ENCODE measurements at regions not wholly inside any gene's neighbourhood (a gene's known extent, or its start where the extent isn't known, plus 50 kb on each side); places are given as distances from the start of the nearest gene placed in this dataset.

DNA sequence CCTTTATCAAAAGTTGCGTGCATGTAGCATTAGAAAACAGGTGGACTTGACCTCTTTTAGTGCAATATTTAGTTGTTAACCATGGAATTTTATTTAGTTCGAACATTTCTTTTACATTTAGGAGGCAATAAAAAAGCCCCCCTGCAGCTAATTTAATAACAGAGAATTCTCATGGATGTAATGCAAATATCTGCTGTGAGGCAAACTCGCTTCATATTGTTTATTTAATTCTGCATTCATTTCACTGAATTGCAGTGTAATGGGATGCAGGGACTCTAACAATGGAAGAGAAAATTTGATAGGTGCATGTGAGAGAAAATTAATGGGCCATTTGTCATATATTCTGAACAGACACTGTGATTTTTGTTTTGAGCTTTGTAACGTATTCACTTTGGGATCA lies 205.1 kb upstream of the CHD1 start:
- H3K9ac ChIP-seq (ENCODE audit: low read length): no peak overlapping the region
- H3K4me3 ChIP-seq (ENCODE audit: low read length): no peak overlapping the region
- H3K27me3 ChIP-seq (ENCODE audit: control insufficient read depth, insufficient read depth, low read length): no peaks in the 10 kb centered on the region
- H3K27ac ChIP-seq (ENCODE audit: low read depth, low read length): no peak overlapping the region
- no peaks in the 10 kb centered on the region for H3K4me1 ChIP-seq (ENCODE audit: control insufficient read depth, insufficient read depth, low read length)
- no peaks in the 10 kb centered on the region for H3K36me3 ChIP-seq (ENCODE audit: control insufficient read depth, insufficient read depth, low read length)

DNA sequence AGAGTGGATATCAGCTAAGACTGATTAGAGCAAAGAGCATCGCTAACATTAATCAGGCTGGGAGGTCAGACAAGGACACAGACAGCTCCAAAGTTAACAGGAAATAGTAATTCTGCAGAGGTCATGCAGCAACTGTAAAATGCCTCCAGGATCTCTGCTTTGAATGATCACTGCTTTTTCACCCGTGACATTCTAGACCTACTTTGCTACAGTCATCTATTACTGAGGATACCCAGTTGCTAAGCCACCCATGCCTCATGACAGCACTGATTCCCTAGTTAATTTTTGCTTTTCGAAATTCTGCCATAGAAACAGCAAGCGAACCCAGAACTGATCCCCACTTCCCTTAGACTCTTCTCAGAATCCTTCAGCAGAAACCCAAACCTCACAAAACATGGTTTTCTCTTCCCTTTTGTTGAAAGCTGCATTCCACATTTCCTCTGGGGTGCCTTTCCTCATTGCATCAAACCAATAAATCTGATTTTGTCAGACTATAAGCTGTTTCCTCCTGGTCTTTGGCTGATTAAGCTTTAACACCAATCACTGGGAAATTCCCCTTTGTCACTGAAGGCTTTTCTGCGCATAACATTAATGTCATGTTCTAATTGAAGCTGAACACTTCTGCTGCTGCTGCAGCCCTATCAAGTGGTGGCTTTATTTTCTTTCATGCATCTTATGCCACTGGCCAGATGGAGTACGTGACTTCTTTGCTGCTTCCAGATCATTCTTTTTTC lies 201.1 kb upstream of the CHD1 start:
- H3K9ac ChIP-seq (ENCODE audit: low read length): no peak overlapping the region
- H3K27ac ChIP-seq (ENCODE audit: low read depth, low read length): no peak overlapping the region
- H3K36me3 ChIP-seq (ENCODE audit: control insufficient read depth, insufficient read depth, low read length): no peaks in the 10 kb centered on the region
- no peaks in the 10 kb centered on the region for H3K4me1 ChIP-seq (ENCODE audit: control insufficient read depth, insufficient read depth, low read length)
- H3K4me3 ChIP-seq (ENCODE audit: low read length): no peak overlapping the region
- no peaks in the 10 kb centered on the region for H3K27me3 ChIP-seq (ENCODE audit: control insufficient read depth, insufficient read depth, low read length)

DNA sequence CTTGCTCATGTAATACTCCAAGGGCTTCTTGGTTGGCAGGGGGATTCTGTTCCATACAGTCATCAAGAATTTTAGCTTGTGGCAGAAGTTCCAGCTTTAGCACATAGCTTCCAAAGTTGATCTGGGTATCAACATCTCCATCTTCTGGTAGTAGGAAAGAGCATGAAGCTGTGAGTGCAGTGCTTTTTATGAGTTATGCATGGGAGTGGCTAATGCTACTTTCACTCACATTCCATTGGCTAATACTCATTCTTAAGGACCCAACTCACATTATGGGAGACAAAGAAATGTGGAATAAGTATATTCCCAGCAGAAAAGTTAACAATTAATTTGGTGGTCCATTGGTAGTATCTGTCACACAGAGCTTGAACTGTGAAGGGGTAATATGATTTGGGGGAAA lies 194.2 kb upstream of the CHD1 start:
- Histone ChIP-seq H3K27me3 (ENCODE audit: control insufficient read depth, insufficient read depth, low read length) (no peaks in the 10 kb centered on the region), H3K36me3 (ENCODE audit: control insufficient read depth, insufficient read depth, low read length) (no peaks in the 10 kb centered on the region), H3K27ac (ENCODE audit: low read depth, low read length) (no peak overlapping the region)

DNA sequence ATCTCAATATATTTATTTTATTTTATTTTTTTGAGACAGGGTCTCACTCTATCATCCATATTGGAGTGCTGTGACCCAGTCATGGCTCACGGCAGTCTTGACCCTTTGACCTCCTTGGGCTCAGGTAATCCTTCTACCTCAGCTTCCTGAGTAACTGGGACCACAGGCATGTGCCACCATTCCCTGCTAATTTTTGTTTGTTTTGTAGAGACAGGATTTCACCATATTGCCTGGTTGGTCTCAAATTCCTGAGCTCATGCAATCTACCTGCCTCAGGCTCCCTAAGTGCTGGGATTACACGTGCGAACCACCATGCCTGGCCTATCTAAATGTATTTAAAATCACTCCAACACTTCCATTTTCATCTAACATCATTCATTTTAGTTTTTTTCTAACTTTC lies 190.5 kb upstream of the CHD1 start:
- no peaks in the 10 kb centered on the region for H3K27me3 ChIP-seq (ENCODE audit: control insufficient read depth, insufficient read depth, low read length)
- H3K4me1 ChIP-seq (ENCODE audit: control insufficient read depth, insufficient read depth, low read length): no peaks in the 10 kb centered on the region
- no peaks in the 10 kb centered on the region for H3K36me3 ChIP-seq (ENCODE audit: control insufficient read depth, insufficient read depth, low read length)
- no peak overlapping the region for H3K27ac ChIP-seq (ENCODE audit: low read depth, low read length)
- no peak overlapping the region for H3K9ac ChIP-seq (ENCODE audit: low read length)
- no peak overlapping the region for H3K4me3 ChIP-seq (ENCODE audit: low read length)

More for the DNA sequence above, 194.2 kb upstream of the CHD1 start:
- no peak overlapping the region for H3K9ac ChIP-seq (ENCODE audit: low read length)
- H3K4me1 ChIP-seq (ENCODE audit: control insufficient read depth, insufficient read depth, low read length): no peaks in the 10 kb centered on the region
- H3K4me3 ChIP-seq (ENCODE audit: low read length): no peak overlapping the region

DNA sequence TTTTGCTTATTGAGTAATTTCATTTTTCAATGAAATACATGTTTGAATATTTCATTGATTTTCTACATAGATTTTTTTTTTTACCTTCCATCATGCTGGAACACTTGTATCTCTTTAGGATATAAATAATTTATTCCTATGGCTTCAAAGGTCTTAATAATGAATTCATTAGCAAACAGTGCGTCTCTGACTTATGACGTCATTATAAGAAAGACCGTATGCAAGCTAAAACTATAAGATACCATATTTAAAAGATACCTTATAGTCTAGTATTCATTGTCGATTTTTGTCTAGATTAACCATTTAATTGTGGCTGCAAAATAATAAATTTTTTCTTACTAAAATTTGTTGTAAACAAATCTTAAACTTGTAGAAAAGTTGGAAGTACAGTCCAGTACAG lies 187.7 kb upstream of the CHD1 start:
- H3K4me1 ChIP-seq (ENCODE audit: control insufficient read depth, insufficient read depth, low read length): no peaks in the 10 kb centered on the region
- H3K36me3 ChIP-seq (ENCODE audit: control insufficient read depth, insufficient read depth, low read length): no peaks in the 10 kb centered on the region
- no peak overlapping the region for H3K4me3 ChIP-seq (ENCODE audit: low read length)
- no peak overlapping the region for H3K9ac ChIP-seq (ENCODE audit: low read length)
- no peaks in the 10 kb centered on the region for H3K27me3 ChIP-seq (ENCODE audit: control insufficient read depth, insufficient read depth, low read length)
- H3K27ac ChIP-seq (ENCODE audit: low read depth, low read length): no peak overlapping the region

DNA sequence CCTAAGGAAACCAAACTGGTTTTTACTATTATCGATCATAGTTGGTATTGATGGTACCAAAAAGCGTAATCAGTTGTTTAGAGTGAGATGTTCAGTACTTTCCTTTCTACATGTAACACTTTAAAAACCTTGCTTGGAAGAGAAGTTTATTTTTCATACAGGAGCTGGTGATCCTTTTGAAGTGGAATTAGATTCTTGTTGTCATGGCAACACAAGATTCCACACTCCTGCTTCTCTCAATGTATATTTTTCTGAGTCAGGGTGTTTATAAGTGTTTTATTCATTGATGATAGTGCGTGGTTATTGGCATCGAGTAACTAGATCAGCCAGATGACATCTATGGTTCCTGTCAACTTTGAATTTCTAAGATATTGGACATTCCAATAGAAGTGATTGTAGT lies 181.1 kb upstream of the CHD1 start:
- Histone ChIP-seq H3K36me3 (ENCODE audit: control insufficient read depth, insufficient read depth, low read length) (no peaks in the 10 kb centered on the region), H3K27me3 (ENCODE audit: control insufficient read depth, insufficient read depth, low read length) (no peaks in the 10 kb centered on the region), H3K4me3 (ENCODE audit: low read length) (no peak overlapping the region), H3K27ac (ENCODE audit: low read depth, low read length) (no peak overlapping the region), H3K4me1 (ENCODE audit: control insufficient read depth, insufficient read depth, low read length) (no peaks in the 10 kb centered on the region), H3K9ac (ENCODE audit: low read length) (no peak overlapping the region)

DNA sequence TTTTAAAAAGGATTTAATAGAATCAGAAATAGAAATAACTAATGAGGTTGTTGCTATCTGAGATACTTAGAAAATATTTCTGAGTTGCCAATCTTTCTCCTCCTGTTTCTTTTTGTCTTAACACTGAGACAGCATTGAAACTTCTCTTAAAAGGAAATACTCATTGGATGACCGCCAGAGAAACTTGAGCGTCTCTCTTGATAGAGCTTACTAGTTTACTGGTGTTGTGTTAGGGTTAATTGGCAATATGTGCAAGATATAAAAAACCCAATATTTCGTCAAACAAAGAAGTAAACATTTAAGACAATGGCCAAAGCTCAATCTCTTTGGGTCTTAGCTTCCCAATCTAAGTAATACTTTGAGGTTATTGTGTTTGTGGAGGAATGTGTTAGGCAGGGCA lies 176.4 kb upstream of the CHD1 start:
- Histone ChIP-seq H3K27ac (ENCODE audit: low read depth, low read length) (no peak overlapping the region), H3K27me3 (ENCODE audit: control insufficient read depth, insufficient read depth, low read length) (no peaks in the 10 kb centered on the region), H3K9ac (ENCODE audit: low read length) (no peak overlapping the region), H3K4me3 (ENCODE audit: low read length) (no peak overlapping the region), H3K4me1 (ENCODE audit: control insufficient read depth, insufficient read depth, low read length) (no peaks in the 10 kb centered on the region), H3K36me3 (ENCODE audit: control insufficient read depth, insufficient read depth, low read length) (no peaks in the 10 kb centered on the region)

DNA sequence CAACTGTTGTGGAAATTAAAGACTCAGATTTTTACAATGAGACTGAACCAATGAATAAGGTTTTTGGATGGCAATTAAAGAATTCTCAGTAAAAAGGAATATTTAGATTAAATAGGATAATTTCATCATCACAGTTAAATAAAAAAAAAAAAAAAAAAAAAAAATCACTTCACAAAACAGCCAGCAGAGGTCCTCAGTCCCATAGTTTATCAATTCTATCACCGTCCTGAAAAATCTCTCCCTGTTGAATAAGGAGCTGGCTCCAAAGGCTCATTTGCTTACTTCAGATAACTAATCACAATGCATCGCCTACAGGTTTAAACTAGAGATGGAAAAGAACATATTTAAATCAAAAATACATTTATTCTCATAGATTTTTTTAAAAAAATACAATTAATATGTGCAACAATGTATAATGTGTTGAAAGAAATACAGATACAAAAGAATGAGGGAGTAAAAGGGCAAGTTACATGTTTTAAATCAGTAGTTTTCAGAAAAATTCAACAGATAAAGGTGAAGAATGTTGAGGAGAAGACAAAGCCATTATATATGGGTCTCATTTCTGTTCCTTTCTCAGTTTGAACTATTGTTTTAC lies 175.8 kb upstream of the CHD1 start:
- Histone ChIP-seq H3K27ac (ENCODE audit: low read depth, low read length) (no peak overlapping the region), H3K36me3 (ENCODE audit: control insufficient read depth, insufficient read depth, low read length) (no peaks in the 10 kb centered on the region), H3K27me3 (ENCODE audit: control insufficient read depth, insufficient read depth, low read length) (no peaks in the 10 kb centered on the region), H3K4me3 (ENCODE audit: low read length) (no peak overlapping the region), H3K9ac (ENCODE audit: low read length) (no peak overlapping the region), H3K4me1 (ENCODE audit: control insufficient read depth, insufficient read depth, low read length) (no peaks in the 10 kb centered on the region)

DNA sequence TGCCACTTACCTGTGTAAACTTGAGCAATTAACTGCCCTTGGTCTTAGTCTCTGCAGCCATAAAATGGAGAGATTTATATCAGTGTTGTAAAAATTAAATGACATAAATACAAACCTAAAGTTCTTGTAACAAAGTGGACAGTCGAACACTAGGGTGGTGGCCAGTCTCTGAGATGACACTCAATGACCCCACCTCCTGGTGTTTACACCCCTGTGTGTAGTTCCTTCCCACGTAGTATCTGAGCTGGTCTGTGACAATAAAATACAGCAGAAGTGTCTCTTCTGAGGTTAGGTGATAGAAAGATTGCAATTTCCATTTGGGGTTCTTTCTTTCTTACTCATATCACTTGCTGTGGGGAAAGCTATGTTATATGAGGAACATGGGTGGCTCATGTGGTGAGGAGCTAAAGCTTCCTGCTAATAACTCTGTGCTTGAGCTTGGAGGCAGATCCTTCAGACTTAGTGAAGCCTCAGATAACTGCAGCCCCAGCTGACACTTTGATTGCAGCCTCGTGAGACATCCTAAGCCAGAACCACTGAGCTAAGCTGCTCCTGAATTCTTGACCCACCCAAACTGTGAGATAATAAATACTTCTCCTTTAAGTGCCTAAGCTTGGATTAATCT lies 173.4 kb upstream of the CHD1 start:
- Histone ChIP-seq H3K4me3 (ENCODE audit: low read length) (no peak overlapping the region), H3K36me3 (ENCODE audit: control insufficient read depth, insufficient read depth, low read length) (no peaks in the 10 kb centered on the region), H3K4me1 (ENCODE audit: control insufficient read depth, insufficient read depth, low read length) (no peaks in the 10 kb centered on the region), H3K27ac (ENCODE audit: low read depth, low read length) (no peak overlapping the region), H3K27me3 (ENCODE audit: control insufficient read depth, insufficient read depth, low read length) (no peaks in the 10 kb centered on the region), H3K9ac (ENCODE audit: low read length) (no peak overlapping the region)

DNA sequence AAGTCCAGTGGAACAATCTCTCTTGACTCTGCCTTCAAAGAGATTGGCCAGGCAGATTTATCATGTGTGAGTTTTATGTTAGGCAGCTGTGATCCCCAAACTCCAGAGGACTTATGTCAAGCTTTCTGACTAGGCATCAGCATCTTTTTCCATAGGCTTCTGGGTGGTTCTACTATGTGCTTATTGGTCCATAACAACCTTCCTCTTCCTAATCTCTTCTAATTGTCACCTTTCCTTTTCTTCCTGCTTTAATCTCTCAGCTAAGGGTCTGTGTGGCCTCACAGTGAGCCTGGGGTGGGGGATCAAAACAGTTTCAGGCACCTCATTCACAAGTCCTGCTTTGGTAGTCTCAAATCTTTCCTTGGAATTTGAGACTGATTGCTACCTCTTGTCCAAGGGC lies 170.9 kb upstream of the CHD1 start:
- no peak overlapping the region for H3K27ac ChIP-seq (ENCODE audit: low read depth, low read length)
- no peaks in the 10 kb centered on the region for H3K27me3 ChIP-seq (ENCODE audit: control insufficient read depth, insufficient read depth, low read length)
- H3K36me3 ChIP-seq (ENCODE audit: control insufficient read depth, insufficient read depth, low read length): no peaks in the 10 kb centered on the region
- no peak overlapping the region for H3K9ac ChIP-seq (ENCODE audit: low read length)
- H3K4me1 ChIP-seq (ENCODE audit: control insufficient read depth, insufficient read depth, low read length): no peaks in the 10 kb centered on the region
- no peak overlapping the region for H3K4me3 ChIP-seq (ENCODE audit: low read length)

DNA sequence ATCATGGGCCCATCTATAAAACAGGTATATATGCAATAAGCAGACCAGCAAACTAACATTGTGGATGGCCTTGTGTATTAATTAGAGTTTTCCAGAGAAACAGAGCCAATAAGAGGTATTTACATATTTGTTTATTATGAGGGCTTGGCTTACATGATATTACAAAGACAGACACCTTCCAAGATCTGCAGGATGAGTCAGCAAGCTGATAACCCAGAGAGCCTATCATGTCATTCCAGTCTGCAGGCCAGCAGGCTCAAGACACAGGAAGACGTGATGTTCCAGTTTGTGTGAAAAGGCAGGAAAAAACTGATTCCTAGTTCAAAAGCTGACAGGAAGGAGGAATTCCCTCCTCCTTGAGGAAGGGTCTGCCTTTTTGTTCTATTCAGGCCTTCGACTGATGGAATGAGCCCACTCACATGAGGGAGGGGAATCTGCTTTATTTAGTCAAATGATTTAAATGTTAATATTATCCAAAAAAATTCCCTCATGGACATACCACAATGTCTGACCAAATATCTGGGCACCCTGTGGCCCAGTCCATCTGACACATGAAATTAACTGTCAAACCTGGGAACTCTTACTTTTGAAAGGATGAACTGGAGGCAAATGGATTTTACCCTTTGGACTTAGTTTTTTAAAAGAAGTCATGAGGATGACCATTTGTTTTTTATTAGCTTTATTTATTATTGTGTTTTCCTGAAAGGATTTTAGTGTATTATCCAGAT lies 161.2 kb upstream of the CHD1 start:
- Histone ChIP-seq H3K27ac (ENCODE audit: low read depth, low read length) (no peak overlapping the region), H3K9ac (ENCODE audit: low read length) (no peak overlapping the region), H3K4me3 (ENCODE audit: low read length) (no peak overlapping the region), H3K4me1 (ENCODE audit: control insufficient read depth, insufficient read depth, low read length) (no peaks in the 10 kb centered on the region), H3K36me3 (ENCODE audit: control insufficient read depth, insufficient read depth, low read length) (no peaks in the 10 kb centered on the region), H3K27me3 (ENCODE audit: control insufficient read depth, insufficient read depth, low read length) (no peaks in the 10 kb centered on the region)

DNA sequence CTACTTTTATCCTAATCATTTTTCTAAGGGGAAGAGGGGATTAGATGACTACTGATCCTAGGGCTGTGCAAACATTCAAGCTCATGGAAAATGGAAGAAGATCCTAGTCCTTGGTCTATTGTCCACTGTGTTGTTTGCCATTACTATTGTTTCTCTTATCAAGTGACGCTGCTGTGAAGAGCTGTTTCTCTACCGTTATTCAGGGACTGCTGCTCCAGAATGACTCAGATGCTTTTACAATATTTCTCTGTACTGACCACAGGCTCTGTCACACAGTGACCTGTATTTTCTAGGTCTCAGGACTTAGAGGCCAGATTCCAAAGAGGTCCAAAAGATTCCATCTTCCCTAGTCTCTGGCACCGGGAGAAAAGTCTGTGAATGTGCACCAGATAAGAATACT lies 159.5 kb upstream of the CHD1 start:
- no peaks in the 10 kb centered on the region for H3K4me1 ChIP-seq (ENCODE audit: control insufficient read depth, insufficient read depth, low read length)
- no peak overlapping the region for H3K9ac ChIP-seq (ENCODE audit: low read length)
- no peaks in the 10 kb centered on the region for H3K27me3 ChIP-seq (ENCODE audit: control insufficient read depth, insufficient read depth, low read length)
- no peak overlapping the region for H3K4me3 ChIP-seq (ENCODE audit: low read length)
- no peak overlapping the region for H3K27ac ChIP-seq (ENCODE audit: low read depth, low read length)
- H3K36me3 ChIP-seq (ENCODE audit: control insufficient read depth, insufficient read depth, low read length): no peaks in the 10 kb centered on the region
